Activated T-helper 1 cell treated with anti-CD3 and anti-CD28 coated beads, Interleukin-2, amount 50 U/mL, for 16 hours (primary cell): ENCODE measurements at regions not wholly inside any gene's neighbourhood (a gene's known extent, or its start where the extent isn't known, plus 50 kb on each side); places are given as distances from the start of the nearest gene placed in this dataset.

Experiments used
- DNase-seq, 2 donors: peaks; one replicate each; pipeline ENCODE4 v3.0.0-alpha.2; 2020; ENCODE audit warnings: low read depth in 1 of 2, low spot score in 1 of 2

DNA sequence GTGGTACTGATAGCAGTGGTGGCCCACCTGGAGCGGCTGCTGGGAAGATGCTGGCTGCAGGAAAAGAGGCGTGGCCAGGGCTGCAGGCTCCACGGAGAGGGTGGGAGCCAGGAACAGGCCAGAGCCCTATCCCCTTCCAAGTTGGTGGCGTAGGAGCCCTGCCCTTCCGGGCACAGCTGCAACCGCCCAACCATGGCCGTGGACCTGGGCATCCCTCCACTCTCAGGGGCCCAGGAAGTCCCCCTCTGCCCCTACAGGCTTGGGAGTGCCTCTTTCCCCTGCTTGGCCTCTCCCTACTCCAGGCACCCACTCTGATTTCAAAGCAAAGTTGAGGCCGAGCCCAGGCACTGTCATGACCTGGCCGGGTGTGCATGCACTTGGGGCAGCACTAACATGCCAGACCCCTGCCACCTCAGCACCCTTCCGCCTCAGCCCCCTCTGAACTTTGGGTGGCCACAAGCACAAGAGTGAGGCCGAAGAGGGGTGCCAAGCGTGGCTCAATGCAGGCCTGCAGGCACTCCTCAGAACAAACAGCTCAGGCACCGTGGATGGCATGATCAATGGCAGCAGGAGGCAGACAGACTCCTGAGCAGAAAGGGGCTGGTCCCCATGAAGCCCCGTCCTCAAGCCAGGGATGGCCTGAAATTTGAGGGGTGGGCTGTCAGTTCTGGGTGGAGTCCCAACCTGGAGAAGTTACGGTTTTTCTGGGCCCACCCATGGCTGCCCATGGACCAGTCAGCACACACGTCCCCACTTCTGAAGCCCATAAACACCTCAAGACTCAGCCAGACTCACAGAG lies 164.9 kb upstream of the PRNP start:
- DNase-seq, result no peak

DNA sequence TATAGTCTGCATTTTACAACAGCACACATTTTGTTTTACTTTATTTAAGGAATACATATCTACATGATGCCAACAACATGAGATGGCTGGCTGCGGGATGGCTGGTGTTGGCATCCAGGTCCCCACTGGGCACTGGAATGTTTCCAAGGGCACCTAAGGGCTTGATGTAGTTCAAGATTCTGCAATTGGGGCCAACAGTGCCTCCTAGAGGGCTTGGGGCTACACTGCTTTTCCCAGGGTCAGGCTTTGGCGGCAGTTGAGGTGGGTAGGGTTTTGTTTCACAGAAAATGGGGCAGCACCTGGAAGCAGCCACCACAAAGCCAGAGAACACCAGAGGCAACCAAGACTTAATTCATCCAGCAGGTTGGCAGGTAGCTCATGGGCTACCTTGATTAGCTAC lies 166.7 kb upstream of the PRNP start:
- DNase-seq, result no peak

DNA sequence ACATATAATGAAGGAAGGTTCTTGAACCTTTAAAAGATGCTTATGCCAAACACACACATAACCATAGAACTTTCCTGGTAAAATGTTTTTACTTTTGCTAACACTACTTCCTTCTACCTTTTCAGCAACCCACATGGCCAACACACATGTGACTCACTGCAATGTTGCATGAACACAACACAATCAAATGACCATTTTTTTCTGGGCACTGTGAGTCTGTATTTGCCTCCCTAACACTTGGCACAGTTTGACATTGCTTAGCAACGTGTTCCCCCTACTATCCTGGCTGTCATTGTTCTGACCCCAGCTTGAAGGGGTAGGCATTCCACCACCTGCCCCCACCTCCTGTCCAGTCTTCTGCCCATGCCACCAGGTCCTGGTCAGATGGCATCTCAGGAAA lies 169.4 kb upstream of the PRNP start:
- no peak for DNase-seq

DNA sequence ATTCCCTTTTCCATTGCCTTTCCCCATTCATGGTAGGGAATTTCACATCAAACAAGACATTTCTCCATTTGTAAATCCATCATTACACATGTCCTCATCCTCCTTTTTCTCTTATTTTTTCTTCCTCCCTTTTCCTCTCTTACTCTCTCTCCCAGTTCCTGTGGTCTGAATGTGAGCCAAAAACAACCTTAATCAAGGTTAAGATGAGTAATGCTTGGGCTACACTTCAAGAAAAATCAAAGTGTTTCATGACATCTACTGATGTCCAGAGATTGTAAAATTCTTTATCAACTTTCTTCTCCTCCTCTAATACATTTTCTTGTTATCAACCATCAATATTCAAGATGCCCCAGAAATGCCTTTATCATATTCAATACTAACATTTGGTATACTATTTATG lies 172.5 kb upstream of the PRNP start:
- no peak for DNase-seq

DNA sequence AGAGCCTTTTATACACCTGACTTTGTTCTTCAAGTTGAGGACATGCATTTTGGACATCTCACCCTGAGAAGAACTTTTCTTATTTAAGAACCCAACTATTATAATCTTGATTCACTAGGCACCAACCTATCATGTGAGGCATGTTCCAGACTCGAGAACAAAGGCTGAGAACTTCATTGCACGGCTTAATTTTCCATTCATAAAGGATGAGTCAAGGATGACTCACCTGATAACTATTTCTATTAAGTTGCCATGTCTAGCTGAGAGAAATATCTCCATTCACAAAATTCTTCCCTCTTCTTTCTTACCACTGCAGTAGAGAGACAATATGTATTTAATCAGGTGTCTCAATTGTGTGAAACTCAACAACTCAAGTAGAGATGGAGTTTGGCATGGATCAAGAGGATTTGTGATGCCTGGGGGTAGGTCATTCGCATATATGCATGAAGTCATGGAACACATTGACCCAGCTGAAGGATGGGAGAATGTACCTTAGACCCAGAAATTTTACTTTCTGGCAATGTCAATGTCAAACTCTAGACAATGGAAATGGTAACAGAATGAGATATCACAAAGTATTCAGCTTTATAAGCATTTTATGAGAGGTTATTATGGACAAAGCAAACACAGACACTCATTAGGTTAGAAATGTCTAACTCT lies 173.2 kb upstream of the PRNP start:
- no peak for DNase-seq

DNA sequence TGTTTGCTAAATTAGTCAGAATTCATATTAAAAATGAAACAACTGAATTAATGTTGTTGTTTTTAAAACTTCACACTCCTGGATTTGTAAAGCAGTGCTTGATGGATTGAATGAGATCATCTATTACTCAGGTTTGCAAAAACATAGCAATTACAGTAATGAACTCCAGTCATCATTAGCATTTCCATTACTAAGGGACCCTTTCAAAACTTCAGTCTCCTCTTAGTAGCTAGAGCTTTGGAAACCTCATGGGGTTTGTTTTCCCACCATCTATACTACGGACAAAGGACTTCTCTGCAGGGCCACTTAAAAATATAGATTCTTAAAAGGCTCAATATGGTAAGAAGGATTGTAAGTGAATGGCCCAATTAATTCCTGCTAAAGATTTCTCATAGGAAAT lies 174.5 kb upstream of the PRNP start:
- DNase-seq, result no peak

DNA sequence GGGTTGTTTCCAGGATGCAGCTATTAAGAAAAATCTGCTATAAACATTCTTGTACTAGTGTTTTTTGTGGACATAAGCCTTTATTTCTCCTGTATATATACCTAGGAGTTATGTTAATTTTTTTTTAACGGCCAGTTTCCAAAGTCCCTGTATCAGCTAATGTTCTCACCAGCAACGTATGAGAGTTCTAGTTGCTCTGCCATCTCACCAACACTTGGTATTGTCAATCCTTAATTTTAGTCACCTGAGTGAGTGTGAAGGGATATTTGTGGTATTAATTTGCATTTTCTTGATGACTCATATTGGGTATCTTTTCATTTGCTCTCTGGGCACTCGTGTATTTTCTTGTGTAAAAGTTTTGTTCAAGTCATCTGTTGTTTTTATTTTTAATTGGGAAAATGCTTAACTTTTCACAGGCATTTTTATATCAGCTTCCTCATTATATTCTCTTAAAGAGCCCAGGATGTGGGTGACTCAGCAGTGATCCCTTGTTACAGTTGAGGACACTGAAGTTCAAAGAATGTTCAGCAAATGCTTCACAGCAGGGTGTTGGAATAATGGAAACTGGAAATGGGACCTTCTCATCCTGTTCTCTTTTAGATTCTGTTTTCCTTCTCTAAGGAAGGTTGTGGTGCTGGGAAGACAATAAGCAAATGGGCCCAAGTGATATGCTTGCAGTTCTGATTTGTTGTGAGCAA lies 176.3 kb upstream of the PRNP start:
- DNase-seq, result no peak

DNA sequence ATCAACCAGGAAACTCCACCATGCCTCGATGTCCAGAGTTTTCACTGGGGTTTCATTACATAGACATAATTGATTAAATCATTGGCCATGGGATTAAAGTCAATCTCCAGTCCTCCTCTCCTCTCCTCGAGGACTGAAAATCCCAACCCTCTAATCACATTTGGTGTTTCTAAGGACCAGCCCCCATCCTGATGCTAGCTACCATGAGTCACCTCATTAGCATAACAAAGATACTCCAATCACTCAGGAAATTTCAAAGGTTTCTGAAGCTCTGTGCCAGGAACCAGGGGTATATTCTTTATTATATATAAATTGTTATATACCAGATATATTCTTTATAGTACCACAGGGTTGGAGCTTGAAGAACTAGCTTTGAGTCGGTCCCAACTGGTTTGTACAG lies 177.5 kb upstream of the PRNP start:
- no peak for DNase-seq

DNA sequence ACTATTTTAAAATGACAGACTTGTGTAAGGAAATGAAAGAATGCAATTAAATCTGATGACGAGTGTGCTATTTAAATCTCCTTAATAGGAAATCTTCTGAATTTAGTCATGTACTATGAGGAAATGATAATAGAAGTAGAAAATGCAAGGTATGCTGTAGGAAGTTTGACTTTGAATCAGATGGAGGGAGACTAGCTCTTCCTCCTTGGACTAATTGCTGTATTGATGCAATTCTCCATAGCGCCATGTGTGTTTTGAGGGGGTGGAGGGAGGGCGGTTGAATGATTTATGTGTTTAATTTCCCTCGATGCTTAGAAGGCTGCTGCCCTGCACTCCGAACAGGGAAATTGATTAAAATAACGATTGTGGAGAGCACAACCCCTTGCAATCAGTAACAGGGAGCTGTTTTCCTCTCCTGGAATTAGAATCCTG lies 179.0 kb upstream of the PRNP start:
- DNase-seq, result no peak

DNA sequence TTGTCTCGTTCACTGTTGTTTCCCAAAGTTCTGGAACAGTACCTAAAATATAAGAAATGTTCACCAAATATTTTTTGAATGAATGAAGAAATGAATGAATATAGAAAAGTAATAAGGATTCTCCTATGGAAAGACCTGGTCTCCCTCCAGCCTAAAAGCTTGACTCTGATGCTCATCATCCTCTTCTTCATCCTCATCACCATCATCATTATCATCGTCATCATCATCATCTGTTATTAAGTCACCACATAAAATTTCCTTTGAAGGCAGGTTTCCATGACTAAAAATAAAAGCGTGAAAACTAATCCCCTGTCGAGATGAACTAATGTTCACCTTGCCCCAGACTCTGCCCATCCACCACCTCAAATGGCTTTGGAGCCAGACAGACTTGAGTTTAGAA lies 181.4 kb upstream of the PRNP start:
- DNase-seq, result no peak

DNA sequence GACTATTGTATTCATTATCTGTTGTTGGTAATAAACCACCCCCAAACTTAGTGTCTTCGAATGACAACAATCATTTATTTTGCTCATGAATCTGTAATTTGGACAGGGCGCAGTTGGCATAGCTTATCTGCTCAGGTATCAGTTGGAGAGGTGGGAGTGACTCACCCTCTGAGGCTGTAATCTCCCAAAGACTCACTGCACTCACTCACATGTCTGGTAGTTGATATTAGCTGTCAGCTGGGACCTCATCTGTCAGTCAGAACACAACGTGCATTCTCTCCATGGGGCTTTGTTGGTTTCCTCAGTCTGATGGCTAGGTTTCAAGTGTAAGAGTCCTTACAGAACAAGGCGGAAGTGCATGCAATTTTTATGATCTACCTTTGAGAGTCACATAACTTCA lies 183.5 kb upstream of the PRNP start:
- DNase-seq, result no peak

DNA sequence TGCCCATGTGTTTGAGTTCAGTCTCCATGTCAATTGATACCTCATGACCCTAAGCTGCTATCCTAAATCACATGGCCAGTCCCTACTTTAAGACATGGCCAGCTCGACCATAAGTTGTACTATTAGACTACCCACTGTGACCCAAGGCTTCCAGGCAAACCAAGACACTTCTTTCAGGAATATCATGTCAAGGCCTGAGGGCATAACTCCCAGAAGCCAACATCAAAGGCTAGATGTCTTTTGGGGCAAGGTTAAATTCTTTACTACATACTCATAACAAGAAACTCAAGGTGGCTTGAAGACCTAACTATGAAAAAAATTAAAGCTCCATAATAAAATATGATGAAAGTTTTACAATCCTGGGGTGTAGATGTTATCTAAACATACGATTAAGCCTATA lies 192.9 kb upstream of the PRNP start:
- DNase-seq, result no peak

DNA sequence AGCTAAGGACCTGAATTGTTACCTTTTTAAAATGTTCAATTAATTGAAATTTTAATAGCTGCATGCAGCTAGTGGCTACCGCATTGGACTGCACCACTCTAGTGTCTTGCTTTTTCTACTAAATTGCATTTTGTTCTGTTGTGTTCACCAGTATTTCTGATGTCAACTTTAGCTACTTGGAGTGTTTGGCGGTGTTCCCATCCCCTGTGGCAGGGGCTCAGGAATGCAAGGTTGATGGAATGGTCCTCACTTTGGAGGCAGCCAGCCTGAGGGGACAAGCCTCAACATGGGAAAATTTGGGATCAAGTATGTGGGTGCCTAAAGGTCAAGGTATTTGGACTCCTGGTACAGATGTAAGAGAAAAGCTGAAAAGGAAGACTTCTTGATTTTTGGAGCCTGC lies 194.6 kb upstream of the PRNP start:
- no peak for DNase-seq

DNA sequence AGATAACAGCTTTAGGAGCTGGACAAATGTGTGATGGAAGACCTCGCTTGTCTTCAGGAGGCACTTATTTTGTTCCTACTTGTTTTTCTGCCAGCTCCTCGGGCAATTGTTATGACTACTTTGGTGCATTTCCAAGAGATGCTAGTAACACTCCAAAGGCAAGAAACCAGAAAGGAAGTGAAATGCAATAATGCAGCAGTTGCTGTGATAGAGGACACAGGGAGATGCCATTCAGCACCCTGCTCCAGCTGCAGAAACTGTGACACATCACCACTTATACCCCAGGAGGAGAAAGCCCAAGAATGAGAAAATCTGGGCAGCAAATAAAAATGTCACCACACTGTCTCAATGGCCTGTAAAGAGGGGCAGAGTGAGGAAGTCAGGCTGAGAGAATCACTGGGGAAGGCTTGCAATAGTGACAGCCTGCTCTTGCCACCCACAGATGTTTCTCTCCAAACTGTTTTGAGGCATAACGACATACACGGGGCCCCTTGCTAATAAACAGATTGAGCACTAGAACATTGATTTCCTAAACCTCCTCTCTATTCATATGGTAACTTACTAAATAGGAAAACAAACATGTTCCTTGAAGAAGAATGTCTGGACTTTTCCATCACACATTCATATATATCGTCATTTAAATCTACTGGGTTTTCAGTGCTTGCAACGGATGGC lies 195.5 kb upstream of the PRNP start:
- DNase-seq, result no peak

DNA sequence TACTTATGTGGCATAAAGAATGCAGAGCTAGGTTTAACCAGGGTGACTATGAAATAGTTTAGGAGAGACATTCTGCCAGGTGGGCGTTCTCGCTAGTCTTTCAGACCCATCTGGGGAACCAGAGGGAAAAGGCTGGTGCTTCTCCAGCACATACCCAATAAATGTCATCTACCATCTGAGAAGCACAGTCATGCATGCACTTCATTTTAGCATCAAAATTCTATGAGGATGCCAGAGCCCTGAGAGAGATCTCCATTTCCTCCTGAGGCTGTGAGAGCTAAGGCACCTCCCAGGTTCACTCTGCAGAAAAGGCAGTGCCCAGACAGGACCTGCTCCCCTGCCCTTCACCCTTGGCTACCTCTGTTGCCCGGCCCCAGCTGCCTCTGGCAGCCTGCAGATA lies 196.2 kb upstream of the PRNP start:
- no peak for DNase-seq

DNA sequence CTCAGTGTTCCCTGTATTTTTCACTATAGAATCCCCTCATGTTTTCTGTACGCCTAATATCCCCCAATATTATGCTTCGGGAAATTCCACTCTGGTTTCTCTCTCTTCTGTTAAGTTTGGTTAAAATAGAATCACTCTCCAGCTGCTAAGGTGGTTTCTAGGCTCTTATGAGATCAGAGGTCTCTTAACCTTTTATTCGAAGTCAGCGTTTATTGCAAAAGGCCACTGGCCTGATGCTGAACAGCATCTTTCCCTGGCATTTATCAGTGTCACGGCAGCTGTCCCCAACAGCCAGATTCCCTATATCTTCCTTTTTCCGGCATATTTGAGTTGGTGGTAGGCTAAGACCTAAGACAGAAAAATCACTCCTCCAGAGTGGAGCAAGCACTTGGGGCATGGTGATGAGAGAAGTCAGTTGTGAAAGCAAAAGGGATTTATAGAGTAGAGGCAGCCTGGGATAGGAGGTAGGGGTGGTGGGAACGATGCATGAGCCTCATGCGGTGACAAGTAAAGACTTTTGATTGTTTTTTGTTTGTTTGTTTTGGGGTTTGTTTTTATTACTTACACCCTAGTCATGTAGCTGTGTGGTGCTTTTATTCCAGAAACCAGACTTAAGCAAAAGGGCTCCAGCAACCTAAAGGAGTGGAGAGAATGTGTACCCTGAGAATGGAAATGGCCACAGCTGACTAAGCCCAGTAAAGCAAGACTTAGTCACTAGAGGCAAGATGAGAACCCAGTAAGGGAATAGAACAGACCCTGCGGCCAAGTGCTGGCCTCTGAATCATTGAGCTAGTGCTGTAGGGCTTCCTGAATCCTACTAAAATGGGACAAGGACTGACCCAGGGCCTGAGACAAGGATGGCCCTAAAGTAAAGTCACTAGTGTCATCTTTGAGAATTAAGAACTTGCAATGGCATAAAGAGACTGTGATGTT lies 197.6 kb upstream of the PRNP start:
- DNase-seq, result no peak

DNA sequence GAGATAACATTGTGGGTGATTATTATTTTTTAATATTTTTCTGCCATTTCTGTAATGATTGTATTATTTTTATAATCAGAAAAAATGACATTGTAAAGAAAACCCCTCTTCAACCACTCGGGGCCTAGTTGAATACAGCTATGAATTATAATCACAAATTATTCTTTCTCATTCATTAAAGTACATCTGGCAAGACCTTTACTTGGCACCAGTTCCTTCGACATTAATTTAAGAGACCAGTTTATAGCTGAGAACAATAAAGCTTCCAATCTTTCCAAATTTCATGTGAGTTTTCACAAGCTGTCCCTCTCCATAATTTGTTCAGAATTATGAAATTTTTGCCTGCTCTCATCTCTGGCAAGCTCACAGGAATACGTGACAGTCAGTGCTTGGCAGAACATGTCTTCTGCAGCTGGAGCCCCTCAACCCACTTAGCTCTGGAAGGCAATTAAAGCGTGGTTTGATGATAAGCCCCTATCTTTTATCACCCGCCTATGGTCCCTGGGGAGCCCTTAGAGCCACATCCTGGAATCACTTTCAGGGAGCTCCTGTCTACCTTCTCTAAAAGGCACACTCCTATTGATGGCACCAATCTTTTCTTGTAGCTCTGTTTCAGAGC lies 201.8 kb upstream of the PRNP start:
- no peak for DNase-seq

DNA sequence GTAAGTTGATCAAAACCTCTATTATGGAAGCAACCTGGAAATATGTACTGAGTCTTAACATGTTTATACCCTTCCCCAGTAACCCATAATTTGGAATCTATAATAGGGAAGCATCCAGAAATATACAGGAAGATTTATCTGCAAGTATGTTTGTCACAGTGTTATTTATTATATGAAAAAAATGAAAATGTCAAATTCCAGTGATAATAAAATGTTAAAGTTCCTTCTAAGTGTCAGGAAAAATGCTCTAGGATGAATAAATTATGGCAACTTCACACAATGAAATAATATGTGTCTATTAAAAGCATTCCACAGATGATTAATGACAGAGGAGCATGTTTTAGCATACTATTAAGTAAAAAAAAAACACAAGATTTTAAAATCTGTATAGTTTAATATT lies 202.3 kb upstream of the PRNP start:
- no peak for DNase-seq

DNA sequence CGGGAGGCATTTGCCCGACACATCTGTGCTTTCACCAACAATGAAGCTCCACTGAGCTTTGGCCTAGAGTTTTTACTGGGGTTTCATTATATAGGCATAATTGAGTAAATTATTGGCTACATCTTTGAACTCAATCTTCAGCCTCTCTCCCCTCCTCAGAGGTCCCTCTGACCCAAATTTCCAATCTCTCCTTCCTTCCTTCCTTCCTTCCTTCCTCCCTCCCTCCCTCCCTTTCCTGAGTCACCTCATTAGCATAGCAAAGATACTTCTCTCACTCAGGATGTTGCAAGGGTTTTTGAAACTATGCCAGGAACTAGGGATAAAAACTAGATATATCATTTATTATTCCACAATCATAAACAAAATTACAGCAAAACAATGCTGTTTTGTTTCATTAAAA lies 202.8 kb upstream of the PRNP start:
- DNase-seq, result no peak

DNA sequence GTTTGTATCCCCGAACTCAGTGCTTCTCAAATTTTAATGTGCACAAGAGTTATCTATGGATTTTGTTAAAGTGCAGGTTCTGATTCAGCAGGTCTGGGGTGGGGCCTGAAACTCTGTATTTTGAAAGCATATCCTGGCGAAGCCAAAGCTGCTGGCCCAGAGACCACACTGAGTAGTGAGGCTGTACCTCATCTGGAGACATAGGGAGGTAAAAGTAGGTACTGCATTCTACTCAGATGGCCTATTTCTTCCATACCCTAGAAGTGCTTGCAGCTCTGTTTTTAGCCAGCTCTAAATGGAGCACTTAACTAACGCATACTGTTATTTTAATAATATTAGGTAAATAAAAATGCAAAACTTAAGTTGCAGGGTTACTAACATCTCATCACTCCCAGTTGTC lies 206.2 kb upstream of the PRNP start:
- no peak for DNase-seq
